AG04450 (cell line): ENCODE measurements at regions not wholly inside any gene's neighbourhood (a gene's known extent, or its start where the extent isn't known, plus 50 kb on each side); places are given as distances from the start of the nearest gene placed in this dataset.

Source experiments
- CTCF ChIA-PET: fragments of 300-600, 350-600 bp; formaldehyde crosslinking; extraction: SDS; loops from one replicate; lab custom pipeline; 2022; ENCODE audit warnings: antibody characterized with exemption, inconsistent platforms; lab: Charles Lee
- POLR2A ChIA-PET: fragments of 350-600 bp; formaldehyde crosslinking; extraction: SDS; loops from one replicate; lab custom pipeline; 2021; ENCODE audit warnings: antibody characterized with exemption, inconsistent platforms; lab: Yijun Ruan, JAX
- DNase-seq: peaks from one replicate; pipeline ENCODE4 v3.0.0-alpha.2; 2011; ENCODE audit warnings: low read depth, low spot score
- H3K27ac ChIP-seq: one replicate; pipeline ENCODE4 v1.5.1; 2012; ENCODE audit warnings: low read depth, low read length, control low read depth
- H3K27me3 ChIP-seq: one replicate; pipeline ENCODE4 v1.6.0; 2012; ENCODE audit warnings: low read length; ENCODE audit not compliant: control insufficient read depth, insufficient read depth
- H3K4me3 ChIP-seq: 2 replicates; pipeline ENCODE4 v1.5.1; 2011; ENCODE audit warnings: mild to moderate bottlenecking, low read depth, low read length, control low read depth
- H3K9me3 ChIP-seq: 2 replicates; pipeline ENCODE4 v1.5.1; 2012; ENCODE audit warnings: low read length; ENCODE audit not compliant: control insufficient read depth, insufficient read depth
- CTCF ChIP-seq: IDR thresholded peaks from 2 replicates; pipeline ENCODE4 v1.5.1; 2011; ENCODE audit warnings: low read depth, low read length, control low read depth, inconsistent platforms

DNA sequence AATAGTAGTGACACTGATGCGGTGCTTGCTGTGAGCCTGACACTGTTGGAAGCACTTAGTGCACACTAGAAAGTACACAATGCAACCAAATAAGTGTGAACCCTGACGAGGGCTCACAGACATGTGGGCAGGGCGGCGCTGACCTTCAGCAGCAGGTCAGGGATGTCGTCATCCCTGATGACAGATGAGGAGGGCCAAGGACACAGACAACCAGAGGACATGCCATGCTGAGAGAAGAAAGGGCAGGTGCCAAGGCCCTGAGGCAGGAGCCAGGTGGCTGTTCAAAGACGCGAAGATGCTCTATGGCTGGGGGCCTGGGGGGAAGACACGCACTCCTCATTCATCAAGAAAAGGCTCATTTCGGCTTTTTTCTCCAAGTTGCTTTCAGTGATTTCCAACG lies 176.4 kb upstream of the CST7 start:
- no peak for TF ChIP-seq CTCF
- CTCF ChIA-PET = no interaction called here
- Histone ChIP-seq H3K4me3 (no peak overlapping the region), H3K9me3 (no peaks in the 10 kb centered on the region), H3K27me3 (peaks cover 4% of the 10 kb centered on the region), H3K27ac (no peak overlapping the region)
- POLR2A ChIA-PET = no interaction called here
- no peak for DNase-seq

DNA sequence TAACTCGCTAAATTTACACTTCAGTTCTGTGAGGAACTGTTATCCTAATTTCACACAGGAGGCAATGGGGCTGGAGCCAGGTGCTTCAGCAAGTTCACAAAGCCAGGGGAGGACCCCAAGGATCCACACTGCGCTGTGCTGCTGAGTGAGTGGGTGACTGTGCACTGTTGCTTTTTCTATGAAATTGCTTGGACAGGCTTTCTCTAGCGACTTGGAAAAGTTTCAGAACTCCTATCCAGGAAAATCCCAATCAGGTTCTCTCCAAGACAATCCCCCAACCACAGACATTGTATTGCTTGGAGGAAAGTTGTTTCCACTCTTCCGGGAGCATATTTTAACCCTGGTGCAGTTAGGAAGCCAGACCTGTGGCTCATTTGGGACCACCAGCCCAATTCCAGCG lies 175.9 kb upstream of the CST7 start:
- H3K9me3 ChIP-seq = no peaks in the 10 kb centered on the region
- no peak overlapping the region for H3K4me3 ChIP-seq
- H3K27ac ChIP-seq = no peak overlapping the region
- no peak for TF ChIP-seq CTCF
- ChIA-PET POLR2A (no interaction called here), CTCF (no interaction called here)
- no peak for DNase-seq
- H3K27me3 ChIP-seq = peaks cover 4% of the 10 kb centered on the region

DNA sequence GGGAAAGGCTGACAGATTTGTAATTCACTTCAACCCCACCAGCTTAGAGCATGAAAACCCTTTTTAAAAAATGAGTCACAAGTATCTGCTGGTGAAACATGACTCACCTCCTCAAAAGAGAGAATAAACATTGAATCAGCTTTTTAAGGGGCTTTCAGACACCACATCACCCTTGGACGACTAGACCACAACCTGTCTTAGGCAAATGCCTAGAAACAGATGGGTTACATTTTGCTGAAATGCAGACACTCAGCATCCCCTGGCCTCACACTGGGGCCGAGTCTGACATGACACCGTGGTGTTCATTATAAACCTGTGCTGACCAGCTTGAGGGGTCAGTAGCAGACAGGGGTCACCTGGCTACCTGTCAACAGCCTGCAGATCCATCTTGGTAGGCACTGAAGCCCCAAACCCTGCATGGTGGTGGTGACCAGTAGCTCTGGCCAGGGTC lies 175.3 kb upstream of the CST7 start:
- peaks cover 4% of the 10 kb centered on the region for H3K27me3 ChIP-seq
- no peak for TF ChIP-seq CTCF
- H3K27ac ChIP-seq = no peak overlapping the region
- H3K9me3 ChIP-seq = no peaks in the 10 kb centered on the region
- DNase-seq = peak; percentile 13
- H3K4me3 ChIP-seq = no peak overlapping the region
- CTCF ChIA-PET = no interaction called here
- POLR2A ChIA-PET = no interaction called here

DNA sequence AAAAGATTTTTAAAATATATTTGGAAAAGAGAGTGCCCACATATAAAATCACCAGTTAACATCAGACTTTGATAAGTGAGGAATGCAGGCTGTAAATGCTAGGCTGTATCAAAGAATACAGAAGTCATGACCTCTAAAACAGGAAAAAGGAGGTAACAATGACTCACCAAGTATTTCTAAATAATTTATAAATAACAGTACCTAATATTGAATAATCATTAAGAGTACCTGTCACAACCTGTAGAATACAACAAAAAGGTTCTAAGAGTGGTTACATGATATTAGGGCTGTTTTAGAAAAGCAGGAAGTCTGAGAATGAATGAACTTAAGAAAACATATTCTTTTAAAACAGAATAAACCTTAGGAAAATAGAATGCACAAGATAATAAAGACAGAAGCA lies 173.1 kb upstream of the CST7 start:
- no peak overlapping the region for H3K27ac ChIP-seq
- H3K27me3 ChIP-seq = peaks cover 16% of the 10 kb centered on the region
- H3K9me3 ChIP-seq = no peaks in the 10 kb centered on the region
- POLR2A ChIA-PET = no interaction called here
- CTCF ChIA-PET = no interaction called here
- TF ChIP-seq CTCF = no peak
- no peak for DNase-seq
- no peak overlapping the region for H3K4me3 ChIP-seq

DNA sequence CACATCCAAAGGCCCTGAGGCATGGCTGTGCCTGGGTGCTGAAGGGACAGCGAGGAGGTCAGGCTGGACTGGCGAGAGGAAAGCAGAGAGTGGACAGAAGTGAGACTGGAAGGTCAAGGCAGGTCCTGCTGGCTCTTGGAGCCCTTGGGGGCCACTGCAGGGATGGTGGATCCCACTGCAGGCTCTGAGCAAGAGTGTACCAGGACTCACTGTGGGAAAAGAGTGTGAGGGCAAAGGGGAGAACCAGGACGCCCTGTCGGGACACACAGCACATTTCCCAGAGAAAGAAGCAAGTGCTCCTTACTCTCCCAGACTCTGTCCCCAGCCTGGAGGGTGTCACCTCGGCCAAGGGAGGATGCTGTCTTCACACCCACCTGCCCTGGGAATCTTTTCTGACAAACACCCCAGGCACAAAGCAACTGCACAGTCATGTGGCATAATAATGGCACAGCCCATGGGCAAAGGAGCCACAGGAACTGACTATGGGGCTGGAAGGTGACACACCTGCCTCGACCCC lies 172.3 kb upstream of the CST7 start:
- CTCF ChIA-PET = interaction anchor here (1.2 kb wide), 1 partner anchor 141 kb away, joined by 3 read pairs; no protein-coding TSS in a partner anchor
- Histone ChIP-seq H3K9me3 (no peaks in the 10 kb centered on the region), H3K27ac (no peak overlapping the region), H3K27me3 (peaks cover 19% of the 10 kb centered on the region), H3K4me3 (no peak overlapping the region)
- DNase-seq = no peak
- no peak for TF ChIP-seq CTCF
- POLR2A ChIA-PET = no interaction called here
